Left renal cortex interstitium (tissue), 4 donors: ENCODE measurements at regions not wholly inside any gene's neighbourhood (a gene's known extent, or its start where the extent isn't known, plus 50 kb on each side); places are given as distances from the start of the nearest gene placed in this dataset.
"Not testable (repeated sequence)": the region's sequence is repeated elsewhere in the genome, so short reads cannot be mapped to it uniquely, and the experiment has no call there.

Experiments
- DNase-seq, 4 donors: peaks; one replicate each; pipeline ENCODE4 v3.0.0-alpha.2; 2013; ENCODE audit warnings: low read depth in 4 of 4, low spot score in 2 of 4, missing footprints in 1 of 4

DNA sequence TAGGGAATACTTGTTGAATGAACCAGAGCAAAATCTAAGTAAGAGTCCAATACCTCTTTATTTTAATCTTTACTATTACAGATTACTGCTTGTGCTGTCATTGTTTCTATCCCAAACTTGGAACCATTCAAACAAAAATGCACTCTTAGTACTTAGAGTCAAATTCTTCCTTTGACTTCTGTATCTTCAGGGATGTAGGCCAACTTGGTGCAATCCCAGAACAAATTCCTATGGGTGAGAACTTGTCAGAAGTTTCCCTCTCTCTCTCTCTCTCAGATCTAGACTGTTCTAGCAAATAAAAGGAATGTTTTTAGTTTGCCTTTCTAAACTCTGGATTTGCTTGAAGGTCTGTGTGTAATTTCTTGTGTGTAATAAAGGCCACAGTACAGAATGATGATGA is 329.0 kb upstream of the TMTC4 start:
- no peak for DNase-seq

DNA sequence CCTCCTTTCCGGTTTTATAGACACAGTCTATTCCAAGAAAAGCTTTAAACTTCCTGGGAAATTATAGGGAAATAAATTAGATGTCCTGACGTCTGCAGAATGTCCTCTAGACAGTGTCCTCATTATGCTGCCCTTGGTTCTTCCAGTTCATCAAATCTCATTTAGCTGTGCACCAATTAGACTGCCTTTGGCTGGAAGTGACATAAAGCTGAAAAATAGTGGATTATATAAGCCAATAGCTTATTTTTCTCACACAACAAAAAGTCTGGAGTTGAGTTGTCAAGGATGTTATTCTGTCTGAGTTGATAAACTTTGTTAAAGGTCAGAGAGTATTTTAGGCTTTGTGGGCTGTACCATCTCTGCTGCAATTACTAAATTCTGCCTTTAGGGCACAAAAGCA is 314.8 kb upstream of the TMTC4 start:
- no peak for DNase-seq

DNA sequence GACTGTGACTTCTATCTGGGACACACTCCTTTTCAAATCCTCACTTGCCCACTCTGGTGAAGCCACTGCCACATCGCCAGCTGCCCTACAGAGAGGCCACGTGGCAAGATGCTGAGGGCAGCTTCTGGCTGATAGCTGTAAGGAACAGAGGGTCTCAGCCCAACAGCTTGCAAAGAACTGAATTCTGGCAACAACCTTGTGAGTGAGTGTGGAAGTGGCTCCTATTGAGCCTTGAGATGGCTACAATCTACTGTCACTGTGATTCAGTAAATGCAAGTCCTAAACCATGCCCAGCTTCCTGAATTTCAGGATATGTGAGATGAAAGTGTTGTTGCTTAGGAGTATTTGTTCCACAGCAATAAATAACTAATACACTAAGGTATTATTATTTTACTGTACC is 314.3 kb upstream of the TMTC4 start:
- DNase-seq: no peak

DNA sequence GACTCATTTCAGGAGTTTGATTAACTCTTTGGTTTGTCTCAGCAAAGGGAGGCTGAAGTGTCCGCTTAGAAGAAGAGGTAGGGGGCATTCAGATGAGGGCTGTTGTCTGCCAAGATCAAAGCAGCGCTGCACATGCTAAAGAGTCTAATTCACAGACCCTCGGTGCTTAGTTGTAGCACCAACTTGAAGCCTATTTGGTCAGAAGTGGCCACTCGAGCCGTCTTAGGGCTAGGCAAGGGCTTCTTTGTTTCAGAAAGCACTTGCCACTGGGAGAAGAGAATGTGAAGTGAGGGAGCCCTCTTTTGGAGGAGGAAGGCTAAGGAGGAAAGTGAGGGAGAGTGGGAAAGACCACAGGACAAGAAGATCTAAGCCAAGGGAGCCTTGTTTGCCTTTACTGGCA is 313.4 kb upstream of the TMTC4 start:
- DNase-seq: no peak

DNA sequence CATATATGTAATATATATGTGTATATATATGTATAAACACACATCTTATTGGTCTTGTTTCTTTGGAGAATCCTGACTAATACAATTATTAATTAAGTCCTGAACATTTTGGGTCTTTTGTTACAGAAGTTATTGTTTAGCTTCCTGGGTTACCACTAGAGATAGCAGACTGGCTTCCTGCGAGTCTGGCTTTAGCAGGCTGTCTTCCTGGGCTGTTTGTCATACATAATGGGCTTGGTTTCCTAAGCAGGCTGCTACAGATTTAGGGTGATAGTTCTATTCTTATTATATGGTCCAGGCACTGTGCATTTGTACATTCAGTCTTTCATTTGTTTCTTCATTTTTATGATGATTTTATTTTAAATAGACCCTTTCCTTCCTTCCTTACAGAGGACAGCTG is 312.0 kb upstream of the TMTC4 start:
- no peak for DNase-seq

DNA sequence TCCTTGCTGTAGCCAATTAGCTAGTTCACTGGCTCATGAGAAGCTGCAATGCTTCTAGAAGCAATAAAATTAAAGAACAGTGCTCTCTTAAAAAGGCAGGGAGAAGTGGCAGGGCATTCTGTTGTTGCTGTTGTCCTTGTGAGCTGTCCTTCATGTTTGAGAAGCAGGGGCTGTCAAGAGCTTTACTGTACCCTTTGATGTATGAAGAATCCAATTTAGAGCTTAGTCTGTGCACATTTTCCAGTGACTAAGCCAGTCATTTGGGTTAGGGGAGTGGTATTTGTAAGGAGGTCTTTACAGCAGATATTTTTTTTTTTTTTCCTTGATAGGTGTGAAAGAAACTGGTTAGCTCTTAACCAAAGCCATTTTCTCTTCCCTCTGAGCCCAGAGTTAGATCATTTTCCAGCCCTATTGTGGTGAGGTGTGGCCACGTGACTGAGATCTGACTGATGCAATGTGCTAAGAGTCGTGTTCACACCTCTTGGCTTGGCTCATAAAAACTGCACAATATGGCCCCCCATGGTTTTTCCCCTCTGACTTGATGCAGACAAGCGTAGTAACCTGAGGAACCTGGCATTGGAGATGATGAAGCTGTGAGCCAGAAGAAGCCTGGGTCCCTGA is 309.6 kb upstream of the TMTC4 start:
- no peak for DNase-seq

DNA sequence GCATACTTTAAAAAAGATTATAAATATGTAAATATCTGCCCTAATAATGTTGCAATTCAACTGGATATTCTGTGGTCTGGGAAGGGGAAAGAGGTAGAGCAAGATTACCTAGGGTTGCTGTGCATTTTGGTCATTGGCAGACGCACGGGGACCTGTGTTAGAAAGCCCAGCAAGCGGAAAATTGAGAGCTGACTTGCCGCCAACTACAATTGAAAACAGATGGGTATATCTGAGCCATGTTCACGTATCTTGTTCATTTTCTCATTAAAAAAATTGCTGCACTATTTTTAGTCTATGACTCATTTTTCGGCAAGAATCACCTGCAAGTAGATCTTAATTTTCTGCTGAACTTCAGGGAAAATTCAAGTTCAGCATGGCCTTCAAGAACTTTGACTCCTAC is 308.5 kb upstream of the TMTC4 start:
- DNase-seq: no peak

DNA sequence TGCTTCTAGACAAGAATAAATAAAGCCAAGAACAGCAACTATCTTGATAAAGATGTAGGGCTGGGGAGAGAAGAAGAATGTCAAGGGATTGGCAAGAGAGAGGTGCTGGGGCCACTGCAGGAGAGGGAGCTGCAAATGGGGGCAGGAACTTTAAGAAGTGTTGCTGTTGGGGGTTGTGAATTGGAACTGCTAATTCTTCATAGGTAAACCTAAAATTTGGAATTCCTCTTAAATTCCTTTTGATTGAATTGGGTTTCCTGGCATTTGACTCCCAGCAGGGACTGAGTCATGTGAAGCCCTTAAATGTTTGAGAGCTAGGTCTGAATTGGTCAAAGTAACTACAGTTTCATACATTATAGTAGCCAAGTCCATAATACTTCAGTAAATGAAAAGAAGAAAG is 305.6 kb upstream of the TMTC4 start:
- DNase-seq: no peak

DNA sequence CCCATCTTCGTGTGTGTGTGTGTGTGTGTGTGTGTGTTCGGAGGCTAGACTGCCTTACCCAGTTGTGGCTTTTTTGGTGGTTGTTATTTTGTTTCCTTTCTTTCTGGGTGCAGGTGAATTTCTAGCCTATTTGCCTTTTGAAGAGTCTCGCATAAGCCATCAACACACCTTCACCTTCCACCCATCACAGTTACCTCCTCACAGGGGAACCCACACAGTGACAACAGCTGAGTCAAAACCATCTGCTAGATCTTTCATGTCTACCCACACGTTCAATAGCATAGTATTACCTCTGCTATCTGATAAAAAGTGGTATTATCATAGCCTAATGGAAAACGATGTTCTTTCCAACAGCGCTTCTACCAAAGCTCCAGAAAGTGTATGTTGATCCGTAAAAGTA is 303.2 kb upstream of the TMTC4 start:
- DNase-seq: no peak

DNA sequence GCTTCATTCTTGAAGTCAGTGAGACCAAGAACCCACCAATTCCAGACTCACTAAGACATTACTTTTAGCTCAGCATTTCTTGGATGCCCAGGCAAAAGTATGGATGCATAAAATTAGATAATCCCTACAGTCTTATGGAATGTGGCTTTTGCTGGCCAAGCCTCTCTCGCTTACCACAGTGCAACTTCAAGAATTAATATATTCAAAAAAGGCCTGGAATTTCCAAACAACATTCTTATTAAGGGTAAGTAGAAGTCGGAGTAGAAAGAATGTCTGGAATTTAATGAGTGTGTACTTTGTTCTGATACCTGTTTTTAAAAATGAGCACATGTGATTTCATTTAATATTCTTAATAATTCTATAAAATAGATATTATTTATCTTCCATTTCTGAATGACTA is 302.4 kb upstream of the TMTC4 start:
- DNase-seq: no peak

DNA sequence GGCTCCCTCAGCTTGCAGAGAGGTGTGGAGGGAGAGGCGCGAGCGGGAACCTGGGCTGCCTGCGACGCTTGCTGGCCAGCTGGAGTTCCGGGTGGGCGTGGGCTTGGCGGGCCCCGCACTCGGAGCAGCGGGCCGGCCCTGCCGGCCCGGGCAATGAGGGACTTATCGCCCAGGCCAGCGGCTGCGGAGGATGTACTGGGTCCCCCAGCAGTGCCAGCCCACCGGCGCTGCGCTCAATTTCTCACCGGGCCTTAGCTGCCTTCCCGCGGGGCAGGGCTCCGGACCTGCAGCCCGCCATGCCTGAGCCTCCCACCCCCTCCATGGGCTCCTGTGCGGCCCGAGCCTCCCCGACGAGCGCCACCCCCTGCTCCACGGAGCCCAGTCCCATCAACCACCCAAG is 301.1 kb upstream of the TMTC4 start:
- not testable (repeated sequence) for DNase-seq

DNA sequence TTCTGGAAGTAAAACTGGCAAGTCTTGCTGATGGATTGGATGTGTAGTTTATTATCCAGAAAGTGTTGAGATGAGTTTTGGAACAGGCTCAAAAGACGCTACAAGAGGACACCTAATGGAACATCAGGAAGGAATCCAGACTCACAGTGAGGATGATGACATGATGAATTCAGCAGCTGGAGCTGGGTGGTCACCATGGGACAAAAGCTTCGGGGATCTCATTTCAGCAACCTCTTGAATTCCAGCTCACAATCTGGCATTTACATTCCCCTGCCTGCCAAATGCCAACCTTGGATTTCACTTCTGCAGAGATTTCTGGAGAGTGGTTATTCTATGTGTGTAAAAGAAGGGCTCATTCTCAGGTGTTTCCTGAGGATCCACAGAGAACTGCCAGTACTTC is 288.0 kb upstream of the TMTC4 start:
- DNase-seq: no peak

DNA sequence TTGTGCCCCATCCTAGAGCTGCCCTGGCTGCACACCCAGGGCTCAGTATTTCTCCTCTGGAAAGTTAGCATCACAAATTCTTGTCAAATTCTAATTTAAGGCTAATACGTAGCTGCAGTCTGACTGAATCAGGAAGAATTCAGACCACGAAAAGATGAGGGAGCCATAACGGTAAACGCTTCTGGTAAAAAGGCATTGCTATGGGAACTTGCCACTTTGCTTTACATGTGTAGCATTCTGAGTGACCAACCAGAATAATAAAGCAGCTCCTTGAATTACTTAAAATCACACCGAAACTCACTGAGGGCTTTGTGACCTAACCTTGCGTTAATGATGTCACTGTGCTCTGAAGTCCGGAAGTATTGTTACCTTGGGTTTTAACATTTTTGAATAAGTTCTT is 286.6 kb upstream of the TMTC4 start:
- DNase-seq: no peak

DNA sequence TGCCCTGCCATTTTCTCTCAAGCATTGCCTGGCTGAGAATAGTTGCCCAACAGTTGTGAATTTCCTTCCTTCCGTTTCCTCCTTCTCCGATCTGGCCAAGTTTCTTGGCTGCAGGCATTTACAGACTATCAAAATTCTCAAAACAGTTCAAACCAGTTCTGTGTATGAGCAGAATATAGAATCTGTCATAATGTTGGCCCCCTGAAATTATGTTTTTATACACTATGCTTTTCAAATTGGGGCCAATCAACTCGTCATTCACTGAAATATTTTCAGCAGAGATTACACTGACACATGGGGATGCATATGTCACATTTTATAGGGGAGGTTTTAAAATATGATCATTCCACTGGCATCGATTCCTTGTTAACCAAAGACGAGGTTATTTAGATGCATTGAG is 284.2 kb upstream of the TMTC4 start:
- DNase-seq: no peak

DNA sequence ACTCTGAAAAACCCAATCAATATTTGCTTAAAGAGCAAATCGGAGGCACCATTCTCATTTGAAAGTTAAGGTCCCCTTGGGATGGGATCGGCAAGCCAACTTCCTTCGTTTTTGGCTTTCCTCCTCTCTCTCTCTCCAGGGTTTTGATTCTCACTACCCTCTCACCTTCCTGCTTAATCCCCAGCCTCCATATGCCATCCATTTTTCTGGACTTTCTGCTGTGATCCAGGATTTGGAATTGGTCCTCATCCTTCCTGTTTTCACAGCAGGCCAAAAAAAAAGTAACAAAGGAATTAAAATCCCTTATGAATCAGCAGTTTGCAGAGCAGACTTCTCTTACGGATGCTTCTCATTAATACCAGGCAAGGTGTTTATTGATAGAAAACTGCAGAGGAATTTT is 283.1 kb upstream of the TMTC4 start:
- no peak for DNase-seq

DNA sequence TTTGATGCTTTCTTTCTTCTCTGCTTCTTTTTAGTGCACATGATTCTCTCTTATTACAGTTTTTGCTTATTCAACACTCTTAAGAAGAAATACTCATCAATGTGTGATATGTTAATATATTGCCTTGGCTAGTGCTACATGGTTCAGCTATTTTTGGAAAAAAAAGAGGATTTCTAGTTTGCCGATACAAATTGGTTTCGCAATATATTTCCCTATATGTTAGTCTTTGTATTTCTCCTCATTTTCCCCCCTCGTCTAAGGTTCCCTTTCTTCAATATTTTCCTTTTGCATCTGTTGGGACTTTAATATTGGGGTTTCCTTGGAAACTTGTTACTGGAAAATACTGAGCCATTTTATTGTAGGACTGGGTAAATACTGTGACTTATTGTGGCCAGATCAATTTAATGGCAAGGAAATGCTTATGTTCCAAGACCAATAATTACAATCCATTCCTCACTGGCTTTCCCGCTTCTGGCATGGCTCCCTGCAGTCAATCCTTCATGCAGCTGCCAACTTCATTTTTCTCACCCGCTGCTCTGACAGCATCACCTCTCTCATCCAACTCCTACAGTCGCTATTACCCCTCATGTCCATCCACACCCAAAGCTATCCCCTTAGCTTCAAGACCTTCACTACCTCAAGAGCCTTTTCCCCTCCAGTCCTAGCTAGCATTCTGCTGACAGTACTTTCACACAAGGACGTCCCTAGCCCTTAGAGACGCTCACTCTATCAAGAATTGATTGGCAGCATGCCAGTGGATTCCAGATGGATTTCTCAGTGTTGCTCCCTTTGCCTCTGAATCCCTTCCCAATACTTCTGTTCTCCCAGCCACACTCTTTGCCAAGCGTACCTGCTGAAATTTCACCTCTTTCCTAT is 280.1 kb upstream of the TMTC4 start:
- DNase-seq: no peak

DNA sequence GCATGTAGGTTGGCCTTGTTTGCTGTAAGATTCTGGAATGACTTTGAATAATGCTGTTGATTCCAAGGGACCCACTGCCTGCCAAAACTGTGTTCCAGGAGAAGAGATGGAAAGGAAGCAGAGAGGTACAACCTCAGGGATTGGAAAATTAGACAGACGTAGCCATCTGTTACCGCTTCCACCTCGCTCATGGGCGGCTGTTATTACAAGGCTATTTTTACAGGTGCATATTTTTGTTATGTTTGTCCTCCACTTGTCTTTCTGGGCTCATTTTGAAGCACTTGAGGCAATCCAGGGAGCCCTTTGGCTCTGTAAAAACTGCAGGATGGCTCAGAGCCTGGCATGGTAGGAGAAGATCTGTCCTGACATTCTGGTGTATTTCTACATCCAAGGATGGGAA is 276.4 kb upstream of the TMTC4 start:
- DNase-seq: no peak

DNA sequence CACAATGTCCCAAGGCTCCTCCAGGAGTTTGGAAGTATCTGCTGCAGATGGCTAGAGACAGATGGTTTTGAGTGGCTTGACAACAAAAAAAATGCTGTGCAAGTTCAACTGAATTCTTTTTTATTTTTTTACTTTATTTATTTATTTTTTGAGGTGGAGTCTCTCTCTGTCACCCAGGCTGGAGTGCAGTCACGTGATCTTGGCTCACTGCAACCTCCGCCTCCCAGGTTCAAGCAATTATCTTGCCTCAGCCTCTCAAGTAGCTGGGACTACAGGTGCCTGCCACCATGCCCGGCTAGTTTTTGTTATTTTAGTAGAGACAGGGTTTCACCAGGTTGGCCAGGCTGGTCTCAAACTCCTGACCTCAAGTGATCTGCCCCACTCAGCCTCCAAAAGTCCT is 274.3 kb upstream of the TMTC4 start:
- DNase-seq: not testable (repeated sequence)

DNA sequence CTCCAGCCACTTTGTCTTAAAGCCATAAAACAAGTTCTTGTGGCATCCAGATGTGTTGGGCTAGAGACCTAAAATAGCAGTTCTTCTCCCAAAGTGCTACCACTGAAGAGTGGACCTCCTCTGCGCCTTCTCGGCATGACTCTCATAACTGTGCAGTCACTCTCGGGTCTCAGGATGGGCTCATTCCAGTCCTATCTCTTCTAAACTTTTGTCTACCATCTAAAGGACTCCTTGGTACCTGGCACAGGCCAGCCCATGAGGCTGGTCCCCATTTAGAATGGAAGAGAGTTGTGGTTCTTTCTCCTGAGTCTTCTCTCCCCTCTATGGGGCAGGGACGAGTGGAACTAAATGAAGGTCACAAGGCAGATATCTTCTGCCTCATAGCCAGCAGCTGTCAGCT is 272.0 kb upstream of the TMTC4 start:
- no peak for DNase-seq

DNA sequence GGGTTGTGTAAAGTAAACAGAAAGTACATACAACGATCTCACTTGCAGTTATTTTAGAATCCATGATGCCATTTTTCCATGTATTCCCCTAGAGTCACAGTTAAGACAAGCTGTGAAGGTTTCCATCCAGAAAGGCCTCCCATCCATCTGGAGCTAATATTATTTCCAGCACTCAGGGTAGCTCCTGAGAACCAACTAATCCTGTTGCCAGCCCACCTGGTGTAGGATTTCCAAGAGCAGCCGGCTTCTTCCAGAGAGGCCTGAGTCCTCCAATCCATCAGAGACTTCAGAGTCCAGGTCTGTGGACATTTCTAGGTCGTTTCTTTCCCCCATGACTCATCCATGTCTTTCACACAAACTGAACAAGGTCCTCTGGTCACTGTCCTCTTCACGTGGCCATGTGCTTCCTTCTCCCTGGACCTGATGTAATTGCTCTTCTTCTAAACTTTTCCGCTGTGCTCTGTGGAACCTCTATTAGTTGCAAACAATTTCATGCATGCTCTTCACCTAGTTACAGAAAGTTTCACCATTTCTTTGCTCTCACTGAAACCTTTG is 270.3 kb upstream of the TMTC4 start:
- no peak for DNase-seq

DNA sequence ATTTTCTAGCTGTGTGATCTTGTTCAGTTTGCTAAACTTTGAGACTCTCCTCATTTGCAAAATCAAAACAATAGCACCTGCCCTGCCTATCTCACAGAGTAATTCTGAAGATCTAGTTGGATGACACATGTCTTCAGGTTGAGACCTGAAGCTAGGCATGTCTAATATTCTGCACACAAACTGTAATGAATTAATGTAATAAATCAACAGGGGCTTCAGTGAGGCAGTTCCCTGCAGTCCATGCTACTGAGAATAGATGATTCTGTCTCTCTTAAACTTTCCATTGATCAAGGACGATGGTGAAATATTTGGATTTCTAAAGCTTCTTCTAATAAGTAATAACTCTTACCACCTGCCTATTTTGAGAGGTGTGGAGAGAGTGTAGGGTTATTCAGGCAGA is 268.1 kb upstream of the TMTC4 start:
- no peak for DNase-seq
